Right hindlimb (tissue), 1 donor: ENCODE measurements at regions not wholly inside any gene's neighbourhood (a gene's known extent, or its start where the extent isn't known, plus 50 kb on each side); places are given as distances from the start of the nearest gene placed in this dataset.

ENCODE experiments used
- DNase-seq: peaks from one replicate; pipeline ENCODE4 v3.0.0-alpha.2; 2018

- DNase-seq: no peak
These were observed 1164.7 kb upstream of the MAP3K7 start for GRCh38 chr6:91751526-91751925.

- DNase-seq: no peak
These were observed 1157.7 kb upstream of the MAP3K7 start for GRCh38 chr6:91744566-91744965.

GRCh38 chr6:91743756-91744155 lies 1156.9 kb upstream of the MAP3K7 start:
- no peak for DNase-seq

DNA sequence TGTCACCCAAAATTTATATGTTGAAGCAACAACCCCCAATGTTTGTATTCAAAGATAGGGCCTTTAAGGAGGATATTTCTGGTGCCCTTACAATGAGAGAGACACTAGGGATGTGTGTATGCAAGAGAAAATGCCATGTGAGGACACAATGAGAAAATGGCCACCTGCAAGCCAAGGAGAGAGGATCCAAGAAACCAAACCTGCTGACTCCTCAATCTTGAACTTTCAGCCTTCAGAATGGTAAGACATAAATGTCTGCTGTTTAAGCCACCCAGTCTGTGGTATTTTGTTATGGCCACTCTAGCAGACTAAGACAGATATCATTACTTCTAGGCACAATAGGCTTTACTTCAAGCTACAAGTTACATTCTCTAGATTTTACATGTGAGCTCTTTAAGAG lies 1145.1 kb upstream of the MAP3K7 start:
- no peak for DNase-seq

GRCh38 chr6:91730710-91731109 lies 1143.8 kb upstream of the MAP3K7 start:
- no peak for DNase-seq

DNA sequence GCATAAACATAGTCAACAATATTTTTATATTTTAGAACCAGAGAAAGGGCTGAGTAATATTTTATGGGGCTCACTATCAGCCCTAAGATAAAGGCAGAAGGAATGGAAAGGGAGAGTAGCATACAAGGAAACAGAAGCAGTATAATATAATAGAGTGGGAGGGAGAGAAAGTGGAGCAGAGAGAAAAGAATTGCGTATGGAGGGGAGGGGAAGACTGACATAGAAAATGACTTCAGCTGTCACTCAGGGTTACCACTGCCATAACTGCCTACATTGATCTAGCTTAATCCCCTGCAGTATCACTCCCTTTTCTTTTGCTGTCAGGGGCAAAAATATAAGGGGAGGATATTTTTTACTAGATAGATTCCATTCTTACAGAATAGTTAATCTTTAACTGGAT lies 1133.5 kb upstream of the MAP3K7 start:
- no peak for DNase-seq

- DNase-seq: no peak
These were observed 1132.5 kb upstream of the MAP3K7 start for GRCh38 chr6:91719414-91719813.

GRCh38 chr6:91718198-91718597 lies 1131.3 kb upstream of the MAP3K7 start:
- DNase-seq: no peak

GRCh38 chr6:91717094-91717493 lies 1130.2 kb upstream of the MAP3K7 start:
- DNase-seq: no peak

GRCh38 chr6:91716361-91716760 lies 1129.5 kb upstream of the MAP3K7 start:
- DNase-seq: no peak

DNA sequence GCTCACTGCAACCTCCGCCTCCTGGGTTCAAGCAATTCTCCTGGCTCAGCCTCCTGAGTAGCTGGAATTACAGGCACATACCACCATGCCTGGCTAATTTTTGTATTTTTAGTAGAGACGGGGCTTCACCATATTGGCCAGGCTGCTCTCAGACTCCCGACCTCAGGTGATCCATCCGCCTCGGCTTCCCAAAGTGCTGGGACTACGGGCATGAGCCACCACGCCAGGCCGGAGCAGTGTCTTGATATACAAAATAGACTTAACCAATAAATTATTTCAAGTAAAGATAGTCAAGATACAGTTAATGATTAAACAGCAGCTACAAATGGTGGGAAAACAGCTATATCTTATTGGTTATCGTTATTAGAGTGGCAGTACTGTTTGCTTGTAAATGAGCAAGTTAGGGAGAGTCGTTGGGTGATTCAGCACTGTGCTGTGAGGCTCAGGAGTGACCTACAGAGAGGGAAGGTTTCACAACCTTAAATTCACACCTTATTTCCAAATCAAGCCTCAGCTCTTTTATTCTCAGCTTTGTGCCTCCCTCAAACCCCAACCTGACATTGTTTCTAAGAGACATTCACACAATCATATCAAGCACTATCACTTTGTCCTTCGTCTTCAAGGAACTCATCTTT lies 1128.4 kb upstream of the MAP3K7 start:
- no peak for DNase-seq

GRCh38 chr6:91713911-91714310 lies 1127.0 kb upstream of the MAP3K7 start:
- DNase-seq: no peak

- DNase-seq: no peak
These were observed 1124.6 kb upstream of the MAP3K7 start for GRCh38 chr6:91711518-91711917.

DNA sequence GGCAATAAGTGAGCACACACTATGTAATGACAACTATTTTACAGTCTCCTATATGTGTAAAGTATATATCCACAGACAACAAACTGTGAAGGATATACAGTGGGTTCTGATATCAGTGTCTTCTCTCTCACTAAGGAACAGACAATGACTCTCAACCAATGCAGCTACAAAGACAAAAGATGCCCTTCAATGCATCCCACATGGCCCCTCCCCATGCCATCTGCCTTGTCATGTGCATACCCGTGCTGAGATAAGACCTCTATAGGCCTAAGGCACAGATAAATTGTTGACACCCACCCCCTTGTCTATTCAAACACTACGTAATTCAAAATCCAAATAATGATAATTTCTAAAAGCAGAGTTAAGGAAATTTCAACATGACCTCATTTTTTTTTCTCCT lies 1123.5 kb upstream of the MAP3K7 start:
- no peak for DNase-seq

GRCh38 chr6:91708534-91708933 lies 1121.7 kb upstream of the MAP3K7 start:
- DNase-seq: no peak

DNA sequence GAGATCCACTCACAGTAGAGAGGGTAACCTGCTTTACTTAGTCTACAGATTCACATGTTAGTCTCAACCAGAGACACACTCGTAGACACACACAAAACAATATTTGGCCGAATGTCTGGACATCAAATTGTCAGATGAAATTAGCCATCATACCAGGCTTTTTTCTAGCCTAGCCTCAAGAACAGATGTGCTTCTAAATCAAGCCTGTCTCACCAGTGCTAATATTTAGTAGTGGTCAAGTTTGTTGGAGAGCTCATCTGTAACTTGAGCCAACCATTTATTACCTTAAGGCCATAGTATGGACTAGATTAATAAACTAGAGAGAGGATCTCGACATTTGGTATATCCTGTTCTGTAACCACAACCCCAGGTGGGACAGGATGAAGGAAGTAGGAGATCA lies 1118.8 kb upstream of the MAP3K7 start:
- DNase-seq: no peak

DNA sequence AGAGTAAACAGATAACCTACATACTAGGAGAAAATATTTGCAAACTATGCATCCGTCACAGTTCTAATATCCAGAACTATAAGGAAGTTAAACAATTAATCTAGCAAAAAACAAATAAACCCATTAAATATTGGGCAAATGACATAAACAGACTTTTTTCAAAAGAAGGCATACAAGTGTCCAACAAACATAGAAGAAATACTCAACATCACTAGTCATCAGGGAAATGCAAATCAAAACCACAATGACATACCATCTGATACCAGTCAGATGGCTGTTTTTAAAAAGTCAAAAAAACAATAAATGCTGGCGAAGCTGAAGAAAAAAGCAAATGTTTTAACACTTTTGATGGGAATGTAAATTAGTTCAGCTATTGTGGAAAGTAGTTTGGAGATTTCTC lies 1117.7 kb upstream of the MAP3K7 start:
- DNase-seq: no peak

GRCh38 chr6:91697010-91697695 lies 1110.3 kb upstream of the MAP3K7 start:
- DNase-seq: no peak

DNA sequence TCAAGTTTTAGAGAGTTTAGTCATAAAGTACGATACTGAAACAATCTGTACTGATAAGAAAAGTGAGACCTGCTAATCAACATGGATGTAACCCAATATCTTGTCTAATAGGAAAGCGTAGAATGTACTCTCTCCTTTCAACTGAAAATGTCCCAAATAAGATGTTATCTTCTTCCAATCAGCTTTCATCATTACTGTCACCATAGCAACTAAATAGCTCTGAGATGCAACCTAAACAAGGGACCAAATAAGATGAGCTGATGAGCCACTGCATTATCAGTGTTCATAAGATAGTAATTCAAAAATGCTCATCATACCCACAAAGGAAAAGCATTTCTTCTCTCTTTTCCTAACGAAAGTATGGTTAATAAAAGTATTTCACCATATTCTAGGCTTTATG lies 1108.3 kb upstream of the MAP3K7 start:
- no peak for DNase-seq

- no peak for DNase-seq
These were observed 1107.3 kb upstream of the MAP3K7 start for GRCh38 chr6:91694016-91694654.

- DNase-seq: no peak
These were observed 1104.6 kb upstream of the MAP3K7 start for GRCh38 chr6:91691449-91691848.

DNA sequence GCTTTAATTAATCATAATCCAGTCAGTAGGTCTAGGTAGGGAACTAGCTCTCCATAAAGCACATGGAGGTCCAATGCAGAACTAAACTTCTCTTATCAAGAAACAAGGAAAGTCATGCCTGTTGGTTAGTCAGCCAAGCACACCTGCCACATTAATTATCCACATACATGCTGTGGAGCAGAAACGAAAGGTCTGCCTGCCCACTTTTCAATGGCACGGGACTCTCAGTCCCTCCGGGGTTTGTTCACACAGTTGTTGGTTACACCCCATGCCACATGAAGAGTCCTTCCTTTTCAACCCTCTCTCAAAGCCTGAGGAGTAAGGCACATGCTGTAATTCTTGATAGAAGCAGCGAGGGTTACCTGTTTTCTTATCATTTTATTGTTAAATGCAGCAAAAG lies 1096.4 kb upstream of the MAP3K7 start:
- DNase-seq: no peak

GRCh38 chr6:91681296-91681695 lies 1094.4 kb upstream of the MAP3K7 start:
- DNase-seq: no peak

DNA sequence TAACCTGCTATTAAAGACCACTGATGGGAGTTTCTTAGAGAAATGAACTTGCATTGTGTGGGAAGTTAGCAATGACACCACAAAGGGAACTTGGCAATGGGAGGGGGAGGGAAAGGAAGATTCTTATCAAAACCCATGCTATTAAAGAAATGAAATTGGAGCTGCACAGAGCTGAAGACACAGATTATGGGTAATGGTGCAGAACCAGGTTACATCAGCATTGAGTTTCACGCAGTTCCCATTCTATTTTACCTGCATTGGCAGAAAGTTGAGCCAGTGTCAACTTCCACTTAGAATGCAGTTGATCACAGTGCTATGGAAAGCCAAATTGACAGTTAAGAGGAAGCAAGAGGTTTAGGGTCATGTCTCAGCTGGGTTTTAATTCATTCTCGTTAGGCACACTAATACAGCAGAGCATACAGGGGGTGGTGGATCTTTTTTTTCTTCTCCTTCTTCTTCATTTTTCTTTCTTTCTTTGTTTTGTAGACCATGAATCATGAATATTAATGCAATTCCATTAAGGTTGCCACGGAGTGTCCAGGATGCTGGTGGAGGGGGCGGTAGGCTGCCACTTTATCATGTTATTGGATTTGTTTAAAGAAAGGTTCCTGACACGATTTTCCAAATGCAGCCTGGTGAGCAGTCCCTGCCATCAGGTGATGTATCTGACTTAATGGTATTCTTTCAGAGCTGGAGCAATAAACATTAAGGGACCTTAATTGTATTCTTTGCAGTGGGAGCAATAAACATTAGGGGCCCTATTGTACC lies 1092.0 kb upstream of the MAP3K7 start:
- no peak for DNase-seq
